ENCODE measurements at regions not wholly inside any gene's neighbourhood (a gene's known extent, or its start where the extent isn't known, plus 50 kb on each side); places are given as distances from the start of the nearest gene placed in this dataset.

GRCh38 chr14:75359098-75359497 lies 68.7 kb upstream of the JDP2 start:
- H3K4me2 ChIP-seq = no peak overlapping the region
- CTCF ChIA-PET = interaction anchor here (0.7 kb wide), 1 partner anchor 295 kb away, joined by 3 read pairs; no protein-coding TSS in a partner anchor
- 68% methylated on average over 3 of the region's 3 CpGs for WGBS (ENCODE audit: low lambda C conversion rate)
- no peak overlapping the region for H3K27ac ChIP-seq (ENCODE audit: low read depth in 2 of 2, low read length in 1 of 2)
- H3K36me3 ChIP-seq (replicated peaks in 1 of 2; ENCODE audit: control insufficient read depth in 1 of 2, insufficient read depth in 2 of 2, low read length in 1 of 2) = no peaks in the 10 kb centered on the region
- no peaks in the 10 kb centered on the region for H3K9me2 ChIP-seq
- POLR2A ChIA-PET = no interaction called here
- H2AFZ ChIP-seq (ENCODE audit: low read depth) = no peak overlapping the region
- no peak for DNase-seq
- H3K79me2 ChIP-seq (ENCODE audit: insufficient read depth) = no peaks in the 10 kb centered on the region
- no peaks in the 10 kb centered on the region for H4K20me1 ChIP-seq (ENCODE audit: insufficient read depth)
- no peak overlapping the region for H3K4me3 ChIP-seq (ENCODE audit: low read depth in 2 of 2, low read length in 1 of 2)
- H3F3A ChIP-seq (replicated peaks; ENCODE audit: insufficient read depth) = no peaks in the 10 kb centered on the region
- no peak overlapping the region for H3K9ac ChIP-seq
- peaks cover 18% of the 10 kb centered on the region for H3K27me3 ChIP-seq (ENCODE audit: insufficient read depth)
- no peaks in the 10 kb centered on the region for H3K9me3 ChIP-seq
- no peaks in the 10 kb centered on the region for H3K4me1 ChIP-seq (ENCODE audit: control insufficient read depth in 1 of 2, insufficient read depth in 2 of 2, low read depth in 1 of 2, low read length in 1 of 2)
- no peak for TF ChIP-seq USF2 (IDR thresholded peaks at IDR 0.05; ENCODE audit: borderline replicate concordance, low read depth, low read length)
- TF ChIP-seq IRF3 (IDR thresholded peaks at IDR 0.05; ENCODE audit: low read depth, low read length) = no peak
- no peak for TF ChIP-seq SIN3A (IDR thresholded peaks at IDR 0.05; ENCODE audit: borderline replicate concordance, low read depth, low read length)
- TF ChIP-seq RFX5 (IDR thresholded peaks at IDR 0.05; ENCODE audit: low read length) = no peak
- no peak for TF ChIP-seq MXI1 (IDR thresholded peaks at IDR 0.05; ENCODE audit: low read depth, low read length)
- no peak for TF ChIP-seq FOXM1 (IDR thresholded peaks at IDR 0.05; ENCODE audit: low read depth)
- no peak for TF ChIP-seq SMC3 (IDR thresholded peaks at IDR 0.05; ENCODE audit: low read depth, low read length)
- no peak for TF ChIP-seq GABPA (IDR thresholded peaks at IDR 0.05; ENCODE audit: low read depth)
- no peak for TF ChIP-seq USF1 (IDR thresholded peaks at IDR 0.05; ENCODE audit: borderline replicate concordance, low read depth)
- no peak for TF ChIP-seq EZH2phosphoT487 (IDR thresholded peaks at IDR 0.05; ENCODE audit: borderline replicate concordance, low read depth)
- no peak for TF ChIP-seq CHD2 (IDR thresholded peaks at IDR 0.05; ENCODE audit: low read length, partially characterized antibody)
- TF ChIP-seq RAD21 (IDR thresholded peaks at IDR 0.05; ENCODE audit: low read length) = no peak
- no peak for TF ChIP-seq FOSL2 (IDR thresholded peaks at IDR 0.05; ENCODE audit: borderline replicate concordance, low read depth)
- TF ChIP-seq PBX3 (IDR thresholded peaks at IDR 0.05) = no peak
- TF ChIP-seq NFIC (IDR thresholded peaks at IDR 0.05; ENCODE audit: borderline replicate concordance) = no peak
- no peak for TF ChIP-seq TEAD4 (IDR thresholded peaks at IDR 0.05; ENCODE audit: borderline replicate concordance, insufficient read depth)
- TF ChIP-seq REST (IDR thresholded peaks at IDR 0.05; ENCODE audit: low read depth, low read length) = no peak
- TF ChIP-seq ELF1 (IDR thresholded peaks at IDR 0.05) = no peak
- no peak for TF ChIP-seq GATA2 (CRISPR knock-in tag; IDR thresholded peaks at IDR 0.05)
- no peak for TF ChIP-seq EP300 (IDR thresholded peaks at IDR 0.05; ENCODE audit: borderline replicate concordance in 1 of 2, low read depth in 1 of 2, low read length in 1 of 2)

Measured in SK-N-SH (cell line).